IMR-90 (cell line): ENCODE measurements at regions not wholly inside any gene's neighbourhood (a gene's known extent, or its start where the extent isn't known, plus 50 kb on each side); places are given as distances from the start of the nearest gene placed in this dataset.

Source experiments
- ATAC-seq: fragments of 200-7000 bp; cut with Tn5 transposase; 2 replicates; pipeline ENCODE4 v1.9.1; 2020; ENCODE audit warnings: low read depth, mild to moderate bottlenecking, moderate library complexity
- BruUV-seq: library from RNA; stranded (reverse); fragments of 400-500 nt; replicated peaks from 2 replicates; lab custom pipeline; 2021; lab: Mats Ljungman, UMichigan
- CTCF ChIA-PET: fragments of 300-600 bp; formaldehyde crosslinking; extraction: SDS; loops from one replicate; lab custom pipeline; 2021; ENCODE audit warnings: antibody characterized with exemption; lab: Yijun Ruan, JAX
- POLR2A ChIA-PET: fragments of 300-600 bp; sonication (Branson Sonifier 250); formaldehyde crosslinking; loops from one replicate; lab custom pipeline; 2022; ENCODE audit warnings: antibody characterized with exemption; ENCODE audit not compliant: unreplicated experiment; lab: Charles Lee
- DNase-seq: peaks from one replicate; pipeline ENCODE4 v3.0.0; 2013
- H2AFZ ChIP-seq: replicated peaks from 2 replicates; pipeline ENCODE3; 2013; ENCODE audit warnings: low read length, mild to moderate bottlenecking; ENCODE audit not compliant: poor library complexity
- H2AK5ac ChIP-seq: 2 replicates; pipeline ENCODE4 v1.6.1; 2013; ENCODE audit warnings: low read depth, low read length, inconsistent platforms
- H2AK9ac ChIP-seq: replicated peaks from 2 replicates; pipeline ENCODE3; 2013; ENCODE audit warnings: mild to moderate bottlenecking, low read depth, low read length, moderate library complexity; ENCODE audit not compliant: poor library complexity
- H2BK120ac ChIP-seq: 2 replicates; pipeline ENCODE4 v1.6.1; 2013; ENCODE audit warnings: low read depth, low read length, inconsistent platforms
- H2BK15ac ChIP-seq: 3 replicates; pipeline ENCODE4 v1.6.1; 2013; ENCODE audit warnings: low read depth, low read length, inconsistent platforms
- H2BK20ac ChIP-seq: 2 replicates; pipeline ENCODE4 v1.6.1; 2013; ENCODE audit warnings: low read depth, mild to moderate bottlenecking, inconsistent platforms, low read length, moderate library complexity
- H2BK5ac ChIP-seq: 2 replicates; pipeline ENCODE4 v1.6.1; 2013; ENCODE audit warnings: mild to moderate bottlenecking, low read depth, low read length, inconsistent platforms; ENCODE audit not compliant: poor library complexity, severe bottlenecking
- H3K14ac ChIP-seq: replicated peaks from 2 replicates; pipeline ENCODE4 v1.6.1; 2013; ENCODE audit warnings: low read depth, low read length, inconsistent platforms
- H3K18ac ChIP-seq: 2 replicates; pipeline ENCODE4 v1.6.1; 2013; ENCODE audit warnings: low read depth, low read length, control low read depth
- H3K23ac ChIP-seq: 2 replicates; pipeline ENCODE4 v1.6.1; 2013; ENCODE audit warnings: low read depth, low read length, inconsistent platforms
- H3K27ac ChIP-seq: 2 replicates; pipeline ENCODE4 v1.5.1; 2013; ENCODE audit warnings: mild to moderate bottlenecking, control low read depth, low read length; ENCODE audit not compliant: insufficient read depth
- H3K27me3 ChIP-seq: 2 replicates; pipeline ENCODE4 v1.6.1; 2013; ENCODE audit warnings: low read length; ENCODE audit not compliant: control insufficient read depth, insufficient read depth
- H3K36me3 ChIP-seq: 2 replicates; pipeline ENCODE4 v1.6.1; 2013; ENCODE audit warnings: low read length, mixed read lengths; ENCODE audit not compliant: control insufficient read depth, insufficient read depth
- H3K4ac ChIP-seq: 2 replicates; pipeline ENCODE4 v1.6.1; 2013; ENCODE audit warnings: low read depth, low read length, inconsistent platforms
- H3K4me1 ChIP-seq: 2 replicates; pipeline ENCODE4 v1.6.1; 2013; ENCODE audit warnings: low read length, mixed read lengths; ENCODE audit not compliant: control insufficient read depth, insufficient read depth
- H3K4me2 ChIP-seq: 2 replicates; pipeline ENCODE4 v1.6.1; 2013; ENCODE audit warnings: low read depth, mild to moderate bottlenecking, control low read depth, low read length, moderate library complexity
- H3K4me3 ChIP-seq: 2 replicates; pipeline ENCODE4 v1.5.1; 2013; ENCODE audit warnings: low read depth, mild to moderate bottlenecking, control low read depth, low read length, moderate library complexity; ENCODE audit not compliant: insufficient read depth
- H3K56ac ChIP-seq: 2 replicates; pipeline ENCODE4 v1.6.1; 2013; ENCODE audit warnings: low read length, inconsistent platforms; ENCODE audit not compliant: insufficient read depth; ENCODE audit errors: extremely low read depth
- H3K79me1 ChIP-seq, 2 experiments: 2 replicates each; pipeline ENCODE4 v1.6.1; 2013; ENCODE audit warnings: low read length in 2 of 2, inconsistent platforms in 1 of 2, low read depth in 1 of 2
- H3K9ac ChIP-seq: 2 replicates; pipeline ENCODE4 v1.6.1; 2013; ENCODE audit warnings: low read depth, low read length, control low read depth
- H3K9me1 ChIP-seq: 2 replicates; pipeline ENCODE4 v1.6.1; 2013; ENCODE audit warnings: low read length, inconsistent platforms; ENCODE audit not compliant: insufficient read depth
- H3K9me3 ChIP-seq: 2 replicates; pipeline ENCODE4 v1.6.1; 2013; ENCODE audit warnings: low read length; ENCODE audit not compliant: control insufficient read depth, insufficient read depth
- H4K20me1 ChIP-seq: 2 replicates; pipeline ENCODE4 v1.6.1; 2013; ENCODE audit warnings: low read length, inconsistent platforms; ENCODE audit not compliant: insufficient read depth
- H4K5ac ChIP-seq: 2 replicates; pipeline ENCODE4 v1.6.1; 2013; ENCODE audit warnings: mild to moderate bottlenecking, low read depth, low read length, control low read depth
- H4K8ac ChIP-seq, 2 experiments: 2 replicates each; pipeline ENCODE4 v1.6.1; 2013; ENCODE audit warnings: low read depth in 2 of 2, low read length in 2 of 2, control low read depth in 1 of 2, inconsistent platforms in 1 of 2
- H4K91ac ChIP-seq: 2 replicates; pipeline ENCODE4 v1.6.1; 2013; ENCODE audit warnings: low read depth, low read length, inconsistent platforms; ENCODE audit not compliant: insufficient read depth
- BHLHE40 ChIP-seq: fragments of 150-350 bp; IDR thresholded peaks from 2 replicates; pipeline ENCODE4 v1.6.1; 2016; ENCODE audit warnings: mild to moderate bottlenecking, low read depth, low read length
- WGBS, 2 experiments: methylation state at CpG; one replicate each; pipeline versions ENCODE4 v1.1.5 to v1.1.7; 2013; ENCODE audit warnings: missing lambda C conversion rate in 2 of 2; ENCODE audit not compliant: insufficient read length in 1 of 2; ENCODE audit errors: extremely low coverage in 2 of 2; 5-methylcytosine and 5-hydroxymethylcytosine counted together
- dilution Hi-C: fragments of 300-500 bp; cut with HindIII; formaldehyde crosslinking; loops from one replicate; pipeline ENCODE4 v1.14.3; 2018; ENCODE audit warnings: low sequenced_read_pairs; ENCODE audit not compliant: unreplicated experiment
- in situ Hi-C: fragments of 300-500 bp; cut with MboI; formaldehyde crosslinking; loops from 3 replicates; pipeline ENCODE4 v1.14.3; 2019; ENCODE audit warnings: low sequenced_read_pairs, inconsistent platforms, mixed read lengths
- intact Hi-C: fragments of 100-400 bp; cut with micrococcal nuclease; formaldehyde crosslinking; loops from 2 replicates; pipeline ENCODE4 v1.10.0; 2022
- TF ChIP-seq, protein P1 (sequence below): conservative IDR thresholded peaks from 2 replicates; pipeline ENCODE4 v1.5.1; 2012; ENCODE audit warnings: mild to moderate bottlenecking, low read depth, low read length, improper control_type of control experiment

GRCh38 chr19:29297381-29297780 lies 84.4 kb upstream of the UQCRFS1 start:
- H3K4me2 ChIP-seq, result no peak overlapping the region
- no peaks in the 10 kb centered on the region for H3K9me1 ChIP-seq
- in situ Hi-C loops (no loop called here), dilution Hi-C loops (no loop called here), intact Hi-C loops (no loop called here)
- H3K27ac ChIP-seq, result no peak overlapping the region
- DNase-seq (no peak), ATAC-seq (no peak)
- no peak overlapping the region for H3K56ac ChIP-seq
- H3K4me3 ChIP-seq, result no peak overlapping the region
- no peak overlapping the region for H2AK9ac ChIP-seq
- H4K20me1 ChIP-seq, result no peaks in the 10 kb centered on the region
- no peak overlapping the region for H3K18ac ChIP-seq
- H3K4me1 ChIP-seq, result no peaks in the 10 kb centered on the region
- WGBS, 2 experiments, result no CpG with 5 or more reads among the region's 6 CpGs
- H2BK15ac ChIP-seq, result no peak overlapping the region
- H3K9ac ChIP-seq, result no peak overlapping the region
- no peak overlapping the region for H3K23ac ChIP-seq
- ChIA-PET POLR2A (no interaction called here), CTCF (no interaction called here)
- H2BK120ac ChIP-seq, result no peak overlapping the region
- no peak overlapping the region for H2AFZ ChIP-seq
- H3K14ac ChIP-seq, result no peak overlapping the region
- no peak for TF ChIP-seq BHLHE40
- TF ChIP-seq, protein P1, sequence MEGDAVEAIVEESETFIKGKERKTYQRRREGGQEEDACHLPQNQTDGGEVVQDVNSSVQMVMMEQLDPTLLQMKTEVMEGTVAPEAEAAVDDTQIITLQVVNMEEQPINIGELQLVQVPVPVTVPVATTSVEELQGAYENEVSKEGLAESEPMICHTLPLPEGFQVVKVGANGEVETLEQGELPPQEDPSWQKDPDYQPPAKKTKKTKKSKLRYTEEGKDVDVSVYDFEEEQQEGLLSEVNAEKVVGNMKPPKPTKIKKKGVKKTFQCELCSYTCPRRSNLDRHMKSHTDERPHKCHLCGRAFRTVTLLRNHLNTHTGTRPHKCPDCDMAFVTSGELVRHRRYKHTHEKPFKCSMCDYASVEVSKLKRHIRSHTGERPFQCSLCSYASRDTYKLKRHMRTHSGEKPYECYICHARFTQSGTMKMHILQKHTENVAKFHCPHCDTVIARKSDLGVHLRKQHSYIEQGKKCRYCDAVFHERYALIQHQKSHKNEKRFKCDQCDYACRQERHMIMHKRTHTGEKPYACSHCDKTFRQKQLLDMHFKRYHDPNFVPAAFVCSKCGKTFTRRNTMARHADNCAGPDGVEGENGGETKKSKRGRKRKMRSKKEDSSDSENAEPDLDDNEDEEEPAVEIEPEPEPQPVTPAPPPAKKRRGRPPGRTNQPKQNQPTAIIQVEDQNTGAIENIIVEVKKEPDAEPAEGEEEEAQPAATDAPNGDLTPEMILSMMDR, result no peak
- no TSS peak for BruUV-seq
- no peak overlapping the region for H4K5ac ChIP-seq
- no peak overlapping the region for H3K4ac ChIP-seq
- H2AK5ac ChIP-seq, result no peak overlapping the region
- no peak overlapping the region for H4K91ac ChIP-seq
- H4K8ac ChIP-seq, result no peak overlapping the region
- peaks cover 5% of the 10 kb centered on the region; the same call in 1 of the 2 replicates for H3K9me3 ChIP-seq
- H2BK5ac ChIP-seq, result no peak overlapping the region
- no peaks in the 10 kb centered on the region for H3K27me3 ChIP-seq
- H3K79me1 ChIP-seq, result no peaks in the 10 kb centered on the region
- no peaks in the 10 kb centered on the region for H3K36me3 ChIP-seq
- H2BK20ac ChIP-seq, result no peak overlapping the region
